HG02870 (cell line): ENCODE measurements at regions not wholly inside any gene's neighbourhood (a gene's known extent, or its start where the extent isn't known, plus 50 kb on each side); places are given as distances from the start of the nearest gene placed in this dataset.
A peak's percentile ranks its signal among the peaks of the same experiment; 100 is the strongest.
"Not testable (repeated sequence)": the region's sequence is repeated elsewhere in the genome, so short reads cannot be mapped to it uniquely, and the experiment has no call there.

Experiments
- ATAC-seq: cut with Tn5 transposase; IDR thresholded peaks from one replicate; pipeline ENCODE4 v1.9.1; 2021; ENCODE audit warnings: mild to moderate bottlenecking, moderate library complexity; ENCODE audit not compliant: unreplicated experiment

- no peak for ATAC-seq
These were observed 434.9 kb upstream of the GALNTL6 start for GRCh38 chr4:171378323-171378722.

- ATAC-seq = no peak
These were observed 436.5 kb upstream of the GALNTL6 start for GRCh38 chr4:171376724-171377123.

GRCh38 chr4:171353535-171353934 lies 459.7 kb upstream of the GALNTL6 start:
- no peak for ATAC-seq

GRCh38 chr4:171348090-171348489 lies 465.1 kb upstream of the GALNTL6 start:
- no peak for ATAC-seq

- ATAC-seq = no peak
These were observed 470.6 kb upstream of the GALNTL6 start for GRCh38 chr4:171342646-171343045.

GRCh38 chr4:171340258-171340657 lies 472.9 kb upstream of the GALNTL6 start:
- ATAC-seq = no peak

- peak; percentile 55 for ATAC-seq
These were observed 478.7 kb upstream of the GALNTL6 start for GRCh38 chr4:171334549-171334948.

- ATAC-seq = no peak
These were observed 504.5 kb upstream of the GALNTL6 start for GRCh38 chr4:171308661-171309060.

GRCh38 chr4:171298048-171298718 lies 515.0 kb upstream of the GALNTL6 start:
- not testable (repeated sequence) for ATAC-seq

- no peak for ATAC-seq
These were observed 524.3 kb upstream of the GALNTL6 start for GRCh38 chr4:171288816-171289432.

- no peak for ATAC-seq
These were observed 531.8 kb upstream of the GALNTL6 start for GRCh38 chr4:171281359-171281758.

- no peak for ATAC-seq
These were observed 534.1 kb upstream of the GALNTL6 start for GRCh38 chr4:171279131-171279530.

GRCh38 chr4:171266671-171267070 lies 546.5 kb upstream of the GALNTL6 start:
- no peak for ATAC-seq

GRCh38 chr4:171265190-171265818 lies 547.9 kb upstream of the GALNTL6 start:
- ATAC-seq = no peak

GRCh38 chr4:171256223-171256622 lies 557.0 kb upstream of the GALNTL6 start:
- ATAC-seq = no peak

GRCh38 chr4:171246948-171247347 lies 566.3 kb upstream of the GALNTL6 start:
- ATAC-seq = no peak

GRCh38 chr4:171242831-171243230 lies 570.4 kb upstream of the GALNTL6 start:
- ATAC-seq = no peak

- ATAC-seq = no peak
These were observed 574.0 kb upstream of the GALNTL6 start for GRCh38 chr4:171239196-171239595.

- no peak for ATAC-seq
These were observed 577.7 kb upstream of the GALNTL6 start for GRCh38 chr4:171235521-171235920.

GRCh38 chr4:171229354-171229753 lies 583.9 kb upstream of the GALNTL6 start:
- ATAC-seq = not testable (repeated sequence)

GRCh38 chr4:171221181-171221580 lies 592.0 kb upstream of the GALNTL6 start:
- no peak for ATAC-seq

- no peak for ATAC-seq
These were observed 609.8 kb upstream of the GALNTL6 start for GRCh38 chr4:171203425-171203824.
